NCI-H1105 (cell line): ENCODE measurements at regions not wholly inside any gene's neighbourhood (a gene's known extent, or its start where the extent isn't known, plus 50 kb on each side); places are given as distances from the start of the nearest gene placed in this dataset.
"Not testable (repeated sequence)": the region's sequence is repeated elsewhere in the genome, so short reads cannot be mapped to it uniquely, and the experiment has no call there.

ENCODE experiments used
- DNase-seq: peaks from one replicate; lab custom pipeline; 2025; lab: John Stamatoyannopoulos, UW

DNA sequence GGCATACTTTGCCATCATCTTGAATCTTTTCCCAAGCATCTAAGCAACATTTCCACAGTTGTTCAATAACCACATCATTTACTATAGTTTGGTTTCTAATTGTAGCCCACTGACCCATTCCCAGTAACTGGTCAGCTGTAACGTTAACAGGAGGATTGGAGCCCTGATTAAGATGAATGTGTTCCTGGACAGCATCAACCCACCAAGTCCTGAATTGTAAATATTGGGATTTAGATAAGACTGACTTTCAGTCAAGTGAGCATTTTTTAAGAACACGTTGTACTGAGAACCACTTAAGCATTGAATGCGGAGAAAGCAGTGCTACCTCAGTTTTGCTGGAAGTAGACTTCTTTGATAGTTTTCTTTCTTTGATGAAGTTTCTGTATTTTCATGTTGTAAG lies 53.3 kb upstream of the ARL4D start:
- not testable (repeated sequence) for DNase-seq

DNA sequence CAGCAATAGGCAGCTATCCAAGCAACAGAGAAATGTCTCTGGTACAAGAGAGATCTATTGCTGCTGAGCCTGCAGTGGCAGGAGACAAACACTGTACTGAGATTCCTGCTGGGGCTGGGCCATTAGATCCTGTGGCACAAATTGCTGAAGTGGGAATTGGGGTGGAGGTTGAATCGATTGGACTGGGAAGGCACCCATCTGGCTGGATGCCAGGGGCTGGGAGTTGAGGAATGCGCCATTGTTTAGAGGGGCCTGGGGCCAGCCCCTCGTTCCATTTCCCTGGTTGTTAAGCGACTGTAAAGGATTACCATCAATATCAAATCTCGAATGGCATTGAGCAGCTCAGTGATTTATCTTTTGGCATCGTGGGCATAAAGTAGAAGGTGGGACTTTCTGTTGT lies 54.1 kb upstream of the ARL4D start:
- DNase-seq = no peak

GRCh38 chr17:43342589-43342890 lies 56.3 kb upstream of the ARL4D start:
- DNase-seq = peak; percentile 38

DNA sequence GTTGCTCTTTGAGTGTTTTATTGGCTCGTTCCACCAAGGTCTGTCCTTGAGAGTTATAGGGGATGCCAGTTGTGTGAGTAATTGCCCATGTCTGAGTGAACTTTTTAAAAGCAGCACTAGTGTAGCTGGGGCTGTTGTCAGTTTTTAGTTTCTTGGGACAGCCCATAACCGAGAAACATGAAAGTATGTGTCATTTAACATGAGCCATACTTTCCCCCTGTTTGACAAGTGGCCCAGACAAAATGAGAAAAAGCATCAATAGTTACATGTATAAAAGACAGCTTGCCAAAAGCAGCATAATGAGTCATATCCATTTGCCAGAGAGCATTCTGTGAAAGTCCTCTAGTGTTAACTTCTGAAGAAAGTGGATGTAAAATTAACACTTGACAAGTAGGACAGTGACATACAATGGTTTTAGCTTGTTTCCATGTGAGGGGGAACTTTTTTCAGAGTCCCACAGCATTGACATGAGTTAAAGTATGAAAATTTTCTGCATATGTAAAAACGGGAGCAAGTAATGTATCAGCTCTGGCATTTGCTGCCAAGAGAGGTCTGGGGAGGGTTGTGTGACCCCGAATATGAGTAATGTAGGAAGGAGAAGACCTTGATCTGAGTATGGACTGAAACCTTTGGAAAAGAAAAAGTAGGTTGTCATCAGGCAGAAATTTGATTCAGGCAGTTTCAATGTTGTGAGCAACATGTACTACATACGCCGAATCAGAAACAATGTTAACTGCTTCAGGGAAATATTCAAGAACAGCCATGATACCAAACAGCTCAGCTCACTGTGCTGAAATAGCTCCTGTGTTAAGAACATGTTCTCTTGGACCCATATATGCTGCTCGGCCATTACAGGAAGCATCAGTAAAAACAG lies 56.8 kb upstream of the ARL4D start:
- DNase-seq = no peak

GRCh38 chr17:43338886-43339516 lies 59.8 kb upstream of the ARL4D start:
- peak; percentile 64 for DNase-seq

- no peak for DNase-seq
Observed at GRCh38 chr17:43337684-43338428, 60.9 kb upstream of the ARL4D start.

DNA sequence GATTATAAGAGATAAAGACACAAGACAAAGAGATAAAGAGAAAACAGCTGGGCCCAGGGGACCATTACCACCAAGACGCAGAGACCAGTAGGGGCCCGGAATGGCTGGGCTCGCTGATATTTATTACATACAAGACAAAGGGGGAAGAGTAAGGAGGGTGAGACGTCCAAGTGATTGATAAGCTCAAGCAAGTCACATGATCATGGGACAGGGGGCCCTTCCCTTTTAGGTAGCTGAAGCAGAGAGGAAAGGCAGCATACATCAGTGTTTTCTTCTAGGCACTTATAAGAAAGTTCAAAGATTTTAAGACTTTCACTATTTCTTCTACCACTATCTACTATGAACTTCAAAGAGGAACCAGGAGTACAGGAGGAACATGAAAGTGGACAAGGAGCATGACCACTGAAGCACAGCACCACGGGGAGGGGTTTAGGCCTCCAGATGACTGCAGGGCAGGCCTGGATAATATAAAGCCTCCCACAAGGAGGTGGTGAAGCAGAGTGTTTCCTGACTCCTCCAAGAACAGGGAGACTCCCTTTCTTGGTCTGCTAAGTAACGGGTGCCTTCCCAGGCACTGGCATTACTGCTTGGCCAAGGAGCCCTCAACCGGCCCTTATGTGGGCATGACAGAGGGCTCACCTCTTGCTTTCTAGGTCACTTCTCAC lies 63.9 kb upstream of the ARL4D start:
- DNase-seq = no peak

DNA sequence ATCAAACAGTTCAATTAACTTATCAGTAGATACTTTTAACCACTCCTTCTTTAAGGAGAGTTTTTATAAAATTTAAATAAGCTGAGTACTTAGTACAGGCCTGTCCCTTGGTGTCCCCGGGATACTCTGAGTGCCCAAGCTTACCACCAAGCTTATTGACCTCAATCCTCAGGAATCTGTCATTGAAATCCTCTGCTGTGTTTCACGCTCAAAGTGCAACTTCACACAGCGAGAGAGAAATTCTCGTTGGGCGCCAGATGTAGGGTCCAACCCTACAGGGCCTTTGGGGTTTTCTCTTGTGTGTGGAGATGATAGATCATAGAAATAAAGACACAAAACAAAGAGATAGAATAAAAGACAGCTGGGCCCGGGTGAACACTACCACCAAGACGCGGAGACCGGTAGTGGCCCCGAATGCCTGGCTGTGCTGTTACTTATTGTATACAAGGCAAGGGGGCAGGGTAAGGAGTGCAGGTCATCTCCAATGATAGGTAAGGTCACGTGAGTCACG lies 65.3 kb upstream of the ARL4D start:
- DNase-seq = no peak

DNA sequence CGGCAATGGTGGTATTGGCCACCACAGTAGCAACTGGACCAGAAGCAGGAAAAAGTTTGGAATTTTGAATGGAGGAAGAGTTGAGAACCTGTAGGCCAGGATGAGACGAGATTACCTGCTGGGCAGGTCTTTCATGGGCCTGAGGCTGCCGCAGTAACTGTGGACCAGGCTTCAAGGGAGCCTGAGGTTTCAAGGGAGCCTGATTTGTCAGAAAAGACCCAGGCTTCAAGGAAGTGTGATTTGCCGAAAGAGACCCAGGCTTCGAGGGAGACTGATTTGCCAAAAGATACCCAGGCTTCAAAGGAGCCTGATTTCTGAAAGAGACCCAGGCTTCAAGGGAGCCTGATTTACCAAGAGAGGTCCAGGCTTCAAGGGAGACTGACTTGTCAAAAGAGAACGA lies 66.6 kb upstream of the ARL4D start:
- no peak for DNase-seq

- DNase-seq = no peak
Observed at GRCh38 chr17:43330876-43331639, 67.7 kb upstream of the ARL4D start.

DNA sequence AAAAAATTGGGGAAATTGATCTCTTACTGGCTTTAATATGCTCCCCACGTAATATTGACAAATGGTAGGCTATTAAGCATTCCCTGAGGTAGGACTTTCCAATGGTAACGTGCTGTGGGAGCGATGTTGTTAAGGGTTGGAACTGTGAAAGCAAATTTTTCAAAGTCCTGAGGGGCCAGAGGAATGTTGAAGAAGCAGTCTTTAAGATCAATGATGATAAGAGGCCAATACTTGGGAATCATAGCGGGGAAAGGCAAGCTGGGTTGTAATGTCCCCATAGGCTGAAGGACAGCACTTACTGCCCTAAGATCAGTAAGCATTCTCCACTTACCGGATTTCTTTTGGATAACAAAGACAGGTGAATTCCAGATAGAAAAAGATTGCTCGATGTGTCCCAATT lies 69.6 kb upstream of the ARL4D start:
- no peak for DNase-seq

DNA sequence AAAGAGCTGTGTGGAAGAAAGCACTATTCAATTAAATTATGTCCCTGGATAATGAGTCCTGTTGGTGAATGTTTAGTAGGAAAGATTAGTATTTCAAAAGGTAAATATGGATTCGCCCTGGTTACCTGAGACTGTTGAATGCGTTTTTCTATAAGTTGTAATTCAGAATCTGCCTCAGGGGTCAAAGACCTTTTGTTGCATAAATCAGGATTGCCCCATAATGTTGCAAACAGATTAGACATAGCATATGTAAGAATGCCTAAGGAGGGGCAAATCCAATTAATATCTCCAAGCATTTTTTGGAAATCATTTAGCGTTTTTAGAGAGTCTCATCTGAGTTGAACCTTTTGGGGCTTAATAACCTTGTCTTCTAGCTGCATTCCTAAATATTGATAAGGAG lies 70.1 kb upstream of the ARL4D start:
- no peak for DNase-seq

GRCh38 chr17:43327834-43328420 lies 70.9 kb upstream of the ARL4D start:
- DNase-seq = no peak

- no peak for DNase-seq
Observed at GRCh38 chr17:43327421-43327820, 71.4 kb upstream of the ARL4D start.

GRCh38 chr17:43326490-43327275 lies 72.1 kb upstream of the ARL4D start:
- DNase-seq = no peak

- no peak for DNase-seq
Observed at GRCh38 chr17:43324205-43324893, 74.4 kb upstream of the ARL4D start.

GRCh38 chr17:43319293-43320124 lies 79.3 kb upstream of the ARL4D start:
- DNase-seq = no peak

GRCh38 chr17:43316522-43317142 lies 82.2 kb upstream of the ARL4D start:
- no peak for DNase-seq
